Gastrocnemius medialis (tissue), 4 donors: ENCODE measurements at regions not wholly inside any gene's neighbourhood (a gene's known extent, or its start where the extent isn't known, plus 50 kb on each side); places are given as distances from the start of the nearest gene placed in this dataset.

Source experiments
- CTCF ChIP-seq, 5 experiments: fragments of 450-650 bp in 3 of 5; fragments of 200-600 bp in 2 of 5; sonication (generic) in 2 of 5; IDR thresholded peaks in 4 of 5; conservative IDR thresholded peaks in 1 of 5; 1 replicate in 4 of 5; 2 replicates in 1 of 5; pipeline ENCODE4 v1.5.1; 2016 to 2019; ENCODE audit warnings: antibody characterized with exemption in 5 of 5, mild to moderate bottlenecking in 3 of 5, moderate library complexity in 3 of 5
- POLR2A ChIP-seq, 2 donors: fragments of 450-650 bp; IDR thresholded peaks; one replicate each; pipeline ENCODE4 v1.6.1; 2017; ENCODE audit warnings: antibody characterized with exemption in 2 of 2, mild to moderate bottlenecking in 2 of 2, moderate library complexity in 2 of 2

GRCh38 chr7:10703981-10704380, 269.7 kb upstream of the PHF14 start:
- no peak for TF ChIP-seq CTCF (IDR thresholded peaks at IDR 0.05 in 4 of 5, conservative IDR thresholded peaks at IDR 0.05 in 1 of 5)
- TF ChIP-seq POLR2A (IDR thresholded peaks at IDR 0.05): no peak
